ENCODE measurements at regions not wholly inside any gene's neighbourhood (a gene's known extent, or its start where the extent isn't known, plus 50 kb on each side); places are given as distances from the start of the nearest gene placed in this dataset.

- no peak overlapping the region for H2AFZ ChIP-seq
- no peaks in the 10 kb centered on the region for H3K36me3 ChIP-seq (replicated peaks; ENCODE audit: insufficient read depth, low read depth)
- no peak for DNase-seq (ENCODE audit: low spot score)
- no peaks in the 10 kb centered on the region for H3K9me3 ChIP-seq (ENCODE audit: low read depth)
- no peaks in the 10 kb centered on the region for H3K9me2 ChIP-seq (replicated peaks; ENCODE audit: insufficient read depth)
- H3K4me3 ChIP-seq: no peak overlapping the region
- no peak overlapping the region for H3K4me2 ChIP-seq
- H3K27me3 ChIP-seq: no peaks in the 10 kb centered on the region
- H3K4me1 ChIP-seq (ENCODE audit: insufficient read depth): no peaks in the 10 kb centered on the region
- H3K27ac ChIP-seq: no peak overlapping the region
- TF ChIP-seq EZH2 (IDR thresholded peaks at IDR 0.05; ENCODE audit: borderline replicate concordance): no peak
- no peak for TF ChIP-seq CTCF (IDR thresholded peaks at IDR 0.05; ENCODE audit: poor library complexity)
- TF ChIP-seq EZH2phosphoT487 (IDR thresholded peaks at IDR 0.05; ENCODE audit: low read depth, severe bottlenecking, unreplicated experiment): no peak
- H4K20me1 ChIP-seq (ENCODE audit: insufficient read depth, poor library complexity, severe bottlenecking): no peaks in the 10 kb centered on the region
- no peaks in the 10 kb centered on the region for H3K79me2 ChIP-seq
Observed at GRCh38 chr15:93587059-93587521, 498.1 kb upstream of the RGMA start.

- Histone ChIP-seq H3K9me2 (replicated peaks; ENCODE audit: insufficient read depth) (no peaks in the 10 kb centered on the region), H3K27me3 (no peaks in the 10 kb centered on the region), H3K79me2 (no peaks in the 10 kb centered on the region), H3K36me3 (replicated peaks; ENCODE audit: insufficient read depth, low read depth) (no peaks in the 10 kb centered on the region), H4K20me1 (ENCODE audit: insufficient read depth, poor library complexity, severe bottlenecking) (no peaks in the 10 kb centered on the region), H3K4me1 (ENCODE audit: insufficient read depth) (no peaks in the 10 kb centered on the region), H2AFZ (no peak overlapping the region), H3K27ac (no peak overlapping the region), H3K9me3 (ENCODE audit: low read depth) (no peaks in the 10 kb centered on the region), H3K4me2 (no peak overlapping the region), H3K4me3 (no peak overlapping the region)
- WGBS (ENCODE audit: low lambda C conversion rate, missing lambda C conversion rate): 75% methylated on average over 2 of the region's 2 CpGs
- TF ChIP-seq EZH2phosphoT487 (IDR thresholded peaks at IDR 0.05; ENCODE audit: low read depth, severe bottlenecking, unreplicated experiment) (no peak), CTCF (IDR thresholded peaks at IDR 0.05; ENCODE audit: poor library complexity) (no peak), EZH2 (IDR thresholded peaks at IDR 0.05; ENCODE audit: borderline replicate concordance) (no peak)
- DNase-seq (ENCODE audit: low spot score): no peak
Observed at GRCh38 chr15:93585012-93585411, 496.0 kb upstream of the RGMA start.

- Histone ChIP-seq H2AFZ (no peak overlapping the region), H3K27ac (no peak overlapping the region), H3K9me2 (replicated peaks; ENCODE audit: insufficient read depth) (no peaks in the 10 kb centered on the region), H4K20me1 (ENCODE audit: insufficient read depth, poor library complexity, severe bottlenecking) (no peaks in the 10 kb centered on the region), H3K9me3 (ENCODE audit: low read depth) (no peaks in the 10 kb centered on the region), H3K79me2 (no peaks in the 10 kb centered on the region), H3K4me2 (no peak overlapping the region), H3K4me1 (ENCODE audit: insufficient read depth) (no peaks in the 10 kb centered on the region), H3K27me3 (no peaks in the 10 kb centered on the region), H3K4me3 (no peak overlapping the region), H3K36me3 (replicated peaks; ENCODE audit: insufficient read depth, low read depth) (no peaks in the 10 kb centered on the region)
- no peak for DNase-seq (ENCODE audit: low spot score)
- TF ChIP-seq CTCF (IDR thresholded peaks at IDR 0.05; ENCODE audit: poor library complexity) (no peak), EZH2 (IDR thresholded peaks at IDR 0.05; ENCODE audit: borderline replicate concordance) (no peak), EZH2phosphoT487 (IDR thresholded peaks at IDR 0.05; ENCODE audit: low read depth, severe bottlenecking, unreplicated experiment) (no peak)
- WGBS (ENCODE audit: low lambda C conversion rate, missing lambda C conversion rate): 80% methylated on average over 4 of the region's 4 CpGs
Observed at GRCh38 chr15:93583968-93584367, 495.0 kb upstream of the RGMA start.

- no peaks in the 10 kb centered on the region for H3K9me3 ChIP-seq (ENCODE audit: low read depth)
- no peak overlapping the region for H3K4me2 ChIP-seq
- DNase-seq (ENCODE audit: low spot score): no peak
- H3K27me3 ChIP-seq: no peaks in the 10 kb centered on the region
- no peaks in the 10 kb centered on the region for H3K36me3 ChIP-seq (replicated peaks; ENCODE audit: insufficient read depth, low read depth)
- no peaks in the 10 kb centered on the region for H3K79me2 ChIP-seq
- H3K9me2 ChIP-seq (replicated peaks; ENCODE audit: insufficient read depth): no peaks in the 10 kb centered on the region
- 59% methylated on average over 3 of the region's 3 CpGs for WGBS (ENCODE audit: low lambda C conversion rate, missing lambda C conversion rate)
- H2AFZ ChIP-seq: no peak overlapping the region
- no peak overlapping the region for H3K4me3 ChIP-seq
- H3K27ac ChIP-seq: no peak overlapping the region
- TF ChIP-seq EZH2 (IDR thresholded peaks at IDR 0.05; ENCODE audit: borderline replicate concordance) (no peak), EZH2phosphoT487 (IDR thresholded peaks at IDR 0.05; ENCODE audit: low read depth, severe bottlenecking, unreplicated experiment) (no peak), CTCF (IDR thresholded peaks at IDR 0.05; ENCODE audit: poor library complexity) (no peak)
- H4K20me1 ChIP-seq (ENCODE audit: insufficient read depth, poor library complexity, severe bottlenecking): no peaks in the 10 kb centered on the region
- no peaks in the 10 kb centered on the region for H3K4me1 ChIP-seq (ENCODE audit: insufficient read depth)
Observed at GRCh38 chr15:93583552-93583951, 494.5 kb upstream of the RGMA start.

All from hepatocyte (in vitro differentiated cells).